ENCODE measurements at regions not wholly inside any gene's neighbourhood (a gene's known extent, or its start where the extent isn't known, plus 50 kb on each side); places are given as distances from the start of the nearest gene placed in this dataset.

GRCh38 chr7:131800008-131800407 is 243.6 kb upstream of the PODXL start:
- H3K4me3 ChIP-seq (ENCODE audit: insufficient read depth, low read depth, low read length): no peak overlapping the region
- H3K27me3 ChIP-seq (ENCODE audit: insufficient read depth, low read length): peaks cover 4% of the 10 kb centered on the region
- DNase-seq (ENCODE audit: low read depth) (no peak), FAIRE-seq (no peak)
- no peaks in the 10 kb centered on the region for H4K20me1 ChIP-seq (ENCODE audit: insufficient read depth, low read length)
- H3K9me3 ChIP-seq (ENCODE audit: insufficient read depth, low read depth, low read length): no peaks in the 10 kb centered on the region
- no peaks in the 10 kb centered on the region for H3K79me2 ChIP-seq (ENCODE audit: insufficient read depth, low read length)
- TF ChIP-seq EZH2 (IDR thresholded peaks at IDR 0.05; ENCODE audit: insufficient read depth, low read length): no peak
- TF ChIP-seq CTCF (IDR thresholded peaks at IDR 0.05; ENCODE audit: insufficient read depth, low read depth, low read length): no peak
- H3K36me3 Mint-ChIP-seq (ENCODE audit: low read depth, unreplicated experiment): no peaks in the 10 kb centered on the region
- H3K27ac ChIP-seq (ENCODE audit: low read depth, low read length): no peak overlapping the region
- H3K27ac Mint-ChIP-seq (ENCODE audit: unreplicated experiment): no peak overlapping the region
- H2AFZ ChIP-seq (ENCODE audit: low read depth, low read length): no peak overlapping the region
- no peak overlapping the region for H3K4me2 ChIP-seq (ENCODE audit: low read length)
- no peaks in the 10 kb centered on the region for H3K4me1 ChIP-seq (ENCODE audit: insufficient read depth, low read length)
- no peak overlapping the region for H3K9ac ChIP-seq (ENCODE audit: low read length)
- no peak overlapping the region for H3K4me3 Mint-ChIP-seq (ENCODE audit: unreplicated experiment)
- peaks cover 34% of the 10 kb centered on the region for H3K27me3 Mint-ChIP-seq (ENCODE audit: low read depth, unreplicated experiment)
- peaks cover 3% of the 10 kb centered on the region for H3K9me3 Mint-ChIP-seq (ENCODE audit: unreplicated experiment)
- no peaks in the 10 kb centered on the region for H3K36me3 ChIP-seq (ENCODE audit: insufficient read depth, low read length)
- H3K4me1 Mint-ChIP-seq (ENCODE audit: low read depth, unreplicated experiment): no peaks in the 10 kb centered on the region

GRCh38 chr7:131797841-131798240 is 241.4 kb upstream of the PODXL start:
- no peak overlapping the region for H3K27ac Mint-ChIP-seq (ENCODE audit: unreplicated experiment)
- H4K20me1 ChIP-seq (ENCODE audit: insufficient read depth, low read length): no peaks in the 10 kb centered on the region
- H3K36me3 Mint-ChIP-seq (ENCODE audit: low read depth, unreplicated experiment): no peaks in the 10 kb centered on the region
- DNase-seq (ENCODE audit: low read depth): no peak
- no peak overlapping the region for H3K27ac ChIP-seq (ENCODE audit: low read depth, low read length)
- H3K9me3 Mint-ChIP-seq (ENCODE audit: unreplicated experiment): peaks cover 3% of the 10 kb centered on the region
- no peak overlapping the region for H2AFZ ChIP-seq (ENCODE audit: low read depth, low read length)
- no peak overlapping the region for H3K9ac ChIP-seq (ENCODE audit: low read length)
- no peaks in the 10 kb centered on the region for H3K9me3 ChIP-seq (ENCODE audit: insufficient read depth, low read depth, low read length)
- no peak overlapping the region for H3K4me3 Mint-ChIP-seq (ENCODE audit: unreplicated experiment)
- no peak for TF ChIP-seq EZH2 (IDR thresholded peaks at IDR 0.05; ENCODE audit: insufficient read depth, low read length)
- no peak for TF ChIP-seq CTCF (IDR thresholded peaks at IDR 0.05; ENCODE audit: insufficient read depth, low read depth, low read length)
- FAIRE-seq: no peak
- H3K4me3 ChIP-seq (ENCODE audit: insufficient read depth, low read depth, low read length): no peak overlapping the region
- H3K79me2 ChIP-seq (ENCODE audit: insufficient read depth, low read length): no peaks in the 10 kb centered on the region
- H3K27me3 ChIP-seq (ENCODE audit: insufficient read depth, low read length): peaks cover 7% of the 10 kb centered on the region
- no peak overlapping the region for H3K4me2 ChIP-seq (ENCODE audit: low read length)
- H3K36me3 ChIP-seq (ENCODE audit: insufficient read depth, low read length): no peaks in the 10 kb centered on the region
- H3K4me1 Mint-ChIP-seq (ENCODE audit: low read depth, unreplicated experiment): no peaks in the 10 kb centered on the region
- peaks cover 37% of the 10 kb centered on the region for H3K27me3 Mint-ChIP-seq (ENCODE audit: low read depth, unreplicated experiment)
- H3K4me1 ChIP-seq (ENCODE audit: insufficient read depth, low read length): no peaks in the 10 kb centered on the region

GRCh38 chr7:131795400-131795799 is 239.0 kb upstream of the PODXL start:
- Mint-ChIP-seq H3K27me3 (ENCODE audit: low read depth, unreplicated experiment) (peaks cover 24% of the 10 kb centered on the region), H3K4me1 (ENCODE audit: low read depth, unreplicated experiment) (no peaks in the 10 kb centered on the region), H3K27ac (ENCODE audit: unreplicated experiment) (no peak overlapping the region), H3K9me3 (ENCODE audit: unreplicated experiment) (peaks cover 3% of the 10 kb centered on the region), H3K36me3 (ENCODE audit: low read depth, unreplicated experiment) (no peaks in the 10 kb centered on the region), H3K4me3 (ENCODE audit: unreplicated experiment) (no peak overlapping the region)
- DNase-seq (ENCODE audit: low read depth) (no peak), FAIRE-seq (no peak)
- Histone ChIP-seq H3K9ac (ENCODE audit: low read length) (no peak overlapping the region), H2AFZ (ENCODE audit: low read depth, low read length) (no peak overlapping the region), H3K9me3 (ENCODE audit: insufficient read depth, low read depth, low read length) (no peaks in the 10 kb centered on the region), H3K27me3 (ENCODE audit: insufficient read depth, low read length) (peaks cover 3% of the 10 kb centered on the region), H4K20me1 (ENCODE audit: insufficient read depth, low read length) (no peaks in the 10 kb centered on the region), H3K4me1 (ENCODE audit: insufficient read depth, low read length) (no peaks in the 10 kb centered on the region), H3K79me2 (ENCODE audit: insufficient read depth, low read length) (no peaks in the 10 kb centered on the region), H3K27ac (ENCODE audit: low read depth, low read length) (no peak overlapping the region), H3K4me2 (ENCODE audit: low read length) (no peak overlapping the region), H3K36me3 (ENCODE audit: insufficient read depth, low read length) (no peaks in the 10 kb centered on the region), H3K4me3 (ENCODE audit: insufficient read depth, low read depth, low read length) (no peak overlapping the region)
- no peak for TF ChIP-seq CTCF (IDR thresholded peaks at IDR 0.05; ENCODE audit: insufficient read depth, low read depth, low read length)
- TF ChIP-seq EZH2 (IDR thresholded peaks at IDR 0.05; ENCODE audit: insufficient read depth, low read length): no peak

All from astrocyte (in vitro differentiated cells and primary cell).